Ovary (tissue), 7 donors: ENCODE measurements at regions not wholly inside any gene's neighbourhood (a gene's known extent, or its start where the extent isn't known, plus 50 kb on each side); places are given as distances from the start of the nearest gene placed in this dataset.

ENCODE experiments used
- DNase-seq, 5 donors: peaks; one replicate each; pipeline ENCODE4 v3.0.0-alpha.2; 2019 to 2020
- H3K27ac ChIP-seq, 2 donors: fragments of 200-600 bp; one replicate each; pipeline versions ENCODE4 v1.5.1 to v1.8.0; 2019 to 2022
- H3K27me3 ChIP-seq: fragments of 200-600 bp; one replicate; pipeline ENCODE4 v1.8.0; 2022
- H3K36me3 ChIP-seq: fragments of 200-600 bp; sonication (generic); one replicate; pipeline ENCODE4 v1.5.1; 2019
- H3K4me1 ChIP-seq: one replicate; pipeline ENCODE4 v1.8.1; 2013; ENCODE audit warnings: mild to moderate bottlenecking, moderate library complexity; ENCODE audit not compliant: insufficient read depth
- H3K4me3 ChIP-seq: fragments of 200-600 bp; sonication (generic); one replicate; pipeline ENCODE4 v1.5.1; 2017
- H3K9me3 ChIP-seq, 2 donors: fragments of 200-600 bp in 1 of 2; sonication (generic) in 1 of 2; one replicate each; pipeline versions ENCODE4 v1.5.1 to v1.8.1; 2013 to 2019; ENCODE audit warnings: mild to moderate bottlenecking in 1 of 2, moderate library complexity in 1 of 2
- EP300 ChIP-seq: sonication (generic); formaldehyde crosslinking; IDR thresholded peaks from one replicate; pipeline ENCODE4 v1.6.1; 2017; ENCODE audit warnings: antibody characterized with exemption
- POLR2A ChIP-seq: fragments of 450-650 bp; IDR thresholded peaks from one replicate; pipeline ENCODE4 v1.6.1; 2017; ENCODE audit warnings: antibody characterized with exemption, mild to moderate bottlenecking, moderate library complexity
- WGBS, 3 donors: extraction: QIAGEN DNeasy Blood & Tissue Kit in 1 of 3; methylation state at CpG; one replicate each; pipeline versions ENCODE4 v1.1.5 to v1.1.7; 2013 to 2017; 5-methylcytosine and 5-hydroxymethylcytosine counted together
- intact Hi-C, 4 donors: fragments of 100-400 bp; cut with DNase I; formaldehyde crosslinking; loops; one replicate each; pipeline versions ENCODE4 v1.11.0 to v1.15.1; 2022 to 2023
- TF ChIP-seq, protein P1 (sequence below), 3 donors: fragments of 450-650 bp in 2 of 3; fragments of 200-600 bp in 1 of 3; IDR thresholded peaks; one replicate each; pipeline versions ENCODE4 v1.5.1 to v1.8.0; 2016 to 2022; ENCODE audit warnings: antibody characterized with exemption in 3 of 3, mild to moderate bottlenecking in 1 of 3
- donor health status: DM: no; HTN: no; CAD: no; lungs with moderate emphysema.
- donor health status: DM: no; HTN: no; CAD: no.
- donor health status: Bipolar disorder and iron deficiency.
- donor health status: DM: no; HTN: no; CAD: no.
- donor health status: DM: yes; HTN: yes; CAD: no.

DNA sequence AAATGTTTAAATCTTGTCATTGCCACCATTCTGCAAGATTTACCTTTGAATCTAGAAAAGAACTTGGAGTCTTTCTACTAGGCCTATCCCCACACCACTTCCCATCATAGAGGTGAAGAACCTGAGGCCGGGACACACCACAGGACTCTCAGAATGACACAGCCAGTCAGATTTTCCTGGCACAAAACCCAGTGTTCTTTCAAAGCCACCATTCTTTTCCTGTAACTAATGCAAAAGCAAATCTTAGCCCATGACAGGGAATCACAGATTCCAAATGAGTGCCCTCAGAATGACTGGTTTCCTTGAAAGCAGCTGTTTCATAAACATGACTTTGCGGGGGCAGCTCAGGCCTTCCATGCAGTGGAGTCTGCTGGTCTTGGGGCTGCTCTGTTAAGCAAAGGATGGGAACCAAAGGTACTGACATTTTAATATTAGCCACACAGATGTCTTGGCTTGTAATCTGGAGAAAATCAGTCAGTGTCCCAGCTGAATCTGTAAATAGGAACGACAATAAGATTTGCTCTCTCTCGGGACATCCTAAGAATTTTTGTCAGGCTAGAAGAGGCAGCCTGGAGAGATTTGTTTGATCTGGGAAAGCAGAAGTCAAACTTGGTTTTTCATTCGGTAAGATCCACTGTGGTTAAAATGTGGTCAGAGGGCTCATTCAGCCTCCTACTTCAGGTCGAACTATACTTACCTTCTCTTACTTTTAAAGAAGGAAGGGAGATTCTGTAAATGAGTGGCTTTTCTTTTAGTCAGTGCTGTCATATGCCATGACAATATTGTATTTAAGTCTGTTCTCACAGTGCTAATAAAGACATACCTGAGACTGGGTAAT, 115.1 kb downstream of the PALM2AKAP2 start:
- intact Hi-C loops = no loop called here
- Histone ChIP-seq H3K9me3 (no peaks in the 10 kb centered on the region), H3K27ac (no peak overlapping the region), H3K4me3 (no peak overlapping the region), H3K27me3 (no peaks in the 10 kb centered on the region), H3K36me3 (no peaks in the 10 kb centered on the region), H3K4me1 (no peaks in the 10 kb centered on the region)
- no peak for DNase-seq
- WGBS, 3 donors = 69 to 81% (median 76%) methylated on average over 6 of the region's 6 CpGs
- TF ChIP-seq EP300 = no peak
- TF ChIP-seq, protein P1, sequence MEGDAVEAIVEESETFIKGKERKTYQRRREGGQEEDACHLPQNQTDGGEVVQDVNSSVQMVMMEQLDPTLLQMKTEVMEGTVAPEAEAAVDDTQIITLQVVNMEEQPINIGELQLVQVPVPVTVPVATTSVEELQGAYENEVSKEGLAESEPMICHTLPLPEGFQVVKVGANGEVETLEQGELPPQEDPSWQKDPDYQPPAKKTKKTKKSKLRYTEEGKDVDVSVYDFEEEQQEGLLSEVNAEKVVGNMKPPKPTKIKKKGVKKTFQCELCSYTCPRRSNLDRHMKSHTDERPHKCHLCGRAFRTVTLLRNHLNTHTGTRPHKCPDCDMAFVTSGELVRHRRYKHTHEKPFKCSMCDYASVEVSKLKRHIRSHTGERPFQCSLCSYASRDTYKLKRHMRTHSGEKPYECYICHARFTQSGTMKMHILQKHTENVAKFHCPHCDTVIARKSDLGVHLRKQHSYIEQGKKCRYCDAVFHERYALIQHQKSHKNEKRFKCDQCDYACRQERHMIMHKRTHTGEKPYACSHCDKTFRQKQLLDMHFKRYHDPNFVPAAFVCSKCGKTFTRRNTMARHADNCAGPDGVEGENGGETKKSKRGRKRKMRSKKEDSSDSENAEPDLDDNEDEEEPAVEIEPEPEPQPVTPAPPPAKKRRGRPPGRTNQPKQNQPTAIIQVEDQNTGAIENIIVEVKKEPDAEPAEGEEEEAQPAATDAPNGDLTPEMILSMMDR (IDR thresholded peaks at IDR 0.05) = no peak

DNA sequence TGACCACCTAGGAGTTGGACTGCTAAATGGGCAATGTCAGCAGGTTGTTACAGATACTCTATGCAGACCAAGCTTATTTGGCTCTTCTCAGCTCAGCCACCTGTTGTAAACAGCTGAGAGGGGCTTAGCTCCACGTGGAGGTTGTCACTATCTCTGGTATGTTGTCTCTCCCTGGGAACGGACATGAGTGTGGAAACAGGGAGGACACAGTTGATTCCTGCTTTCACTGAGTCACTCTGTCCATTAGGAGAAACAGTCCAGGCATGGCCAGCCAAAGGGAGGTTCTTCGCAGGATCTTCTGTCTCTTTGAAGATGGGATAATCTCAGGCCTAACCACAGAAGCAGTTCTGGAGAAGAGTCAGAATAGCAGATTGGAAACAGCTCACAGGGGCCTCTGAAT, 121.2 kb downstream of the PALM2AKAP2 start:
- Histone ChIP-seq H3K4me1 (no peaks in the 10 kb centered on the region), H3K27ac (no peak overlapping the region), H3K9me3 (no peaks in the 10 kb centered on the region), H3K4me3 (no peak overlapping the region), H3K36me3 (no peaks in the 10 kb centered on the region), H3K27me3 (no peaks in the 10 kb centered on the region)
- TF ChIP-seq EP300 = no peak
- no peak for DNase-seq
- WGBS, 3 donors = 31 to 37% (median 31%) methylated on average over 3 of the region's 3 CpGs
- intact Hi-C loops = loop anchor here in 3 of 4 donors (5.0 to 10.0 kb wide), 3 partner anchors 251 to 316 kb away; no protein-coding TSS in a partner anchor

DNA sequence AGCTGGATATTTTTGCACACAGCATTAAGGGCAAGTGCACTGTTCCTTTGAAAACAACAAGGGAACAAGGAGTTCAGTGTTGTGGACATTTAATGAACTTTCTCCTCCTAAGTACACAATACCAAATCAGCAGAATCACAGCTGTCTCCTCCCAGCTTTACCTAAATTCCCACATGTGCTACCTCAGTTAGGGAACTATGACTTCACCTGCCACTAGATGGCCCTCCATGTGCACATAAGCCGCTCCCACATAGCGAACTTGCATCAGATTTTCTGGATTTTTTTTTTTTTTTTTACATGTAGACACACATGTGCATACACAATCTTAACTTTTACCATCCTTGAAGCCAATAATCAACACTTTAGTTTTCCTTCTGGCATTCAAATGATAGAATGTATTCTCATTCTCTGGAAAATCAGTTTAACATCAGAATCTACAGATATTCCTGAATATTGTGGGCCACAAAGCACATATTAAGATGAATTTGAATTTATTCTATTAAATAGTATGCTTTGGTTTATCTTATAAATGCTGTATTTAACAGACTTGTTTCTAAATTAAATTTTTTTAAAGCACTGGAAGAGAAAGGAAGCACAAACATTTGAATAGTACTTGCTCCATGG, 123.6 kb downstream of the PALM2AKAP2 start:
- intact Hi-C loops = loop anchor here (2.0 to 10.0 kb wide), 4 partner anchors 249 to 314 kb away; no protein-coding TSS in a partner anchor
- 3 to 11% (median 10%) methylated on average over 2 of the region's 2 CpGs for WGBS, 3 donors
- TF ChIP-seq, protein P1 (IDR thresholded peaks at IDR 0.05) = peak in 2 of 3 donors; percentile 66 to 67
- TF ChIP-seq EP300 = no peak
- no peaks in the 10 kb centered on the region for H3K9me3 ChIP-seq
- no peaks in the 10 kb centered on the region for H3K36me3 ChIP-seq
- no peaks in the 10 kb centered on the region for H3K27me3 ChIP-seq
- H3K27ac ChIP-seq = no peak overlapping the region
- H3K4me3 ChIP-seq = no peak overlapping the region
- DNase-seq = peak; percentile 39 to 67 (median 56)
- H3K4me1 ChIP-seq = no peaks in the 10 kb centered on the region

DNA sequence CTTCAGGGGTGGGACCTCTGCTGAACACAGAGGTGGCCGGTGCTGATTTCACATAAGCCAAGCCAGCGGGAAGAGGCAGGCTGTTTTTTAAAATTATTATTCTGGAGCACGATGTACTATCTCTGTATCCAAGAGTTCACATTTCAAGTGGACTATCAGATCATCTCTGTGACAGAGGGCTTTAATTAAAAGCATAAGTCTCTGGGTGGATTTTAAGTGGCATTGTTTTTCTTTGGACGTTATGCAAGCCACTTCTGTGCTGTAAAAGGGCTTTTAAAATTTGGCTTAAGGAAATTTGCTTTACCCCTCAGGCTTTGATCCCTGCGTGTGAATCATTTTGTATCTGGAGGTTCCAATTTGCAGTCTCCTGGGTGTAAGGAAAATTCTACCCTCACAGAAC, 124.7 kb downstream of the PALM2AKAP2 start:
- no peaks in the 10 kb centered on the region for H3K4me1 ChIP-seq
- no peaks in the 10 kb centered on the region for H3K36me3 ChIP-seq
- DNase-seq = no peak
- 83 to 89% (median 89%) methylated on average over 5 of the region's 5 CpGs for WGBS, 3 donors
- no peaks in the 10 kb centered on the region for H3K9me3 ChIP-seq
- H3K4me3 ChIP-seq = no peak overlapping the region
- no peaks in the 10 kb centered on the region for H3K27me3 ChIP-seq
- no peak overlapping the region for H3K27ac ChIP-seq
- intact Hi-C loops = loop anchor here in 3 of 4 donors (5.0 to 10.0 kb wide), 3 partner anchors 248 to 313 kb away; no protein-coding TSS in a partner anchor
- TF ChIP-seq, protein P1 (IDR thresholded peaks at IDR 0.05) = no peak
- TF ChIP-seq EP300 (no peak), POLR2A (no peak)
